Uterus (tissue), 3 donors: ENCODE measurements at regions not wholly inside any gene's neighbourhood (a gene's known extent, or its start where the extent isn't known, plus 50 kb on each side); places are given as distances from the start of the nearest gene placed in this dataset.
"Not testable (repeated sequence)": the region's sequence is repeated elsewhere in the genome, so short reads cannot be mapped to it uniquely, and the experiment has no call there.

Experiments
- DNase-seq, 2 donors: peaks; one replicate each; pipeline ENCODE4 v3.0.0-alpha.2; 2019 to 2020
- H3K27ac ChIP-seq, 2 donors: fragments of 200-600 bp; sonication (generic); 1 replicate in 1 of 2; 2 replicates in 1 of 2; pipeline ENCODE4 v1.5.1; 2016 to 2018
- H3K27me3 ChIP-seq, 2 donors: fragments of 200-600 bp; sonication (generic); one replicate each; pipeline ENCODE4 v1.5.1; 2018 to 2019; ENCODE audit warnings: control low read depth in 1 of 2
- H3K36me3 ChIP-seq, 2 donors: fragments of 200-600 bp; sonication (generic); one replicate each; pipeline ENCODE4 v1.5.1; 2019; ENCODE audit warnings: control low read depth in 1 of 2
- H3K4me1 ChIP-seq, 2 donors: fragments of 200-600 bp; sonication (generic); one replicate each; pipeline ENCODE4 v1.5.1; 2018 to 2019; ENCODE audit warnings: control low read depth in 1 of 2
- H3K4me3 ChIP-seq, 2 donors: fragments of 200-600 bp; sonication (generic); 1 replicate in 1 of 2; 2 replicates in 1 of 2; pipeline ENCODE4 v1.5.1; 2018 to 2019; ENCODE audit warnings: mild to moderate bottlenecking in 1 of 2
- H3K9me3 ChIP-seq, 2 donors: fragments of 200-600 bp; sonication (generic); one replicate each; pipeline ENCODE4 v1.5.1; 2019; ENCODE audit warnings: control low read depth in 1 of 2
- CTCF ChIP-seq, 4 experiments: fragments of 200-600 bp in 2 of 4; fragments of 450-650 bp in 2 of 4; sonication (generic) in 2 of 4; IDR thresholded peaks; one replicate each; pipeline ENCODE4 v1.5.1; 2016 to 2019; ENCODE audit warnings: antibody characterized with exemption in 4 of 4, mild to moderate bottlenecking in 2 of 4, moderate library complexity in 1 of 4
- POLR2A ChIP-seq, 2 donors: fragments of 450-650 bp; IDR thresholded peaks; one replicate each; pipeline ENCODE4 v1.6.1; 2016; ENCODE audit warnings: antibody characterized with exemption in 2 of 2, mild to moderate bottlenecking in 1 of 2, moderate library complexity in 1 of 2
- intact Hi-C: fragments of 100-400 bp; cut with DNase I; formaldehyde crosslinking; loops from one replicate; pipeline ENCODE4 v1.15.1; 2023; ENCODE audit warnings: low total_unique reads
- donor health status: DM: yes; HTN: yes; CAD: no.

GRCh38 chrX:134045372-134045771, 60.0 kb upstream of the GPC3 start:
- H3K4me1 ChIP-seq, DNase-seq, H3K9me3 ChIP-seq, H3K36me3 ChIP-seq, H3K27ac ChIP-seq, intact Hi-C loops, H3K4me3 ChIP-seq, H3K27me3 ChIP-seq: not testable (repeated sequence)

- H3K9me3 ChIP-seq, H3K27me3 ChIP-seq, H3K4me3 ChIP-seq, DNase-seq, H3K4me1 ChIP-seq, H3K36me3 ChIP-seq, H3K27ac ChIP-seq, intact Hi-C loops: not testable (repeated sequence)
Observed at GRCh38 chrX:134067107-134067506, 81.7 kb upstream of the GPC3 start.

- H3K9me3 ChIP-seq, H3K4me1 ChIP-seq, intact Hi-C loops, H3K27me3 ChIP-seq, DNase-seq, H3K4me3 ChIP-seq, H3K36me3 ChIP-seq, H3K27ac ChIP-seq: not testable (repeated sequence)
Observed at GRCh38 chrX:134071899-134072298, 86.5 kb upstream of the GPC3 start.

GRCh38 chrX:134073341-134073740, 87.9 kb upstream of the GPC3 start:
- no peaks in the 10 kb centered on the region for H3K36me3 ChIP-seq
- no peaks in the 10 kb centered on the region for H3K9me3 ChIP-seq
- H3K27me3 ChIP-seq = no peaks in the 10 kb centered on the region
- no peaks in the 10 kb centered on the region for H3K4me1 ChIP-seq
- no peak for DNase-seq
- no peak for TF ChIP-seq POLR2A (IDR thresholded peaks at IDR 0.05)
- no peak for TF ChIP-seq CTCF (IDR thresholded peaks at IDR 0.05)
- H3K4me3 ChIP-seq = no peak overlapping the region
- intact Hi-C loops = no loop called here
- no peak overlapping the region for H3K27ac ChIP-seq

- DNase-seq = no peak
- intact Hi-C loops = no loop called here
- Histone ChIP-seq H3K36me3 (no peaks in the 10 kb centered on the region), H3K27me3 (no peaks in the 10 kb centered on the region), H3K4me1 (no peaks in the 10 kb centered on the region), H3K27ac (no peak overlapping the region), H3K4me3 (no peak overlapping the region), H3K9me3 (no peaks in the 10 kb centered on the region)
- TF ChIP-seq POLR2A (IDR thresholded peaks at IDR 0.05) (no peak), CTCF (IDR thresholded peaks at IDR 0.05) (no peak)
Observed at GRCh38 chrX:134074151-134074550, 88.8 kb upstream of the GPC3 start.

- no peak overlapping the region for H3K4me3 ChIP-seq
- no peaks in the 10 kb centered on the region for H3K4me1 ChIP-seq
- intact Hi-C loops = no loop called here
- H3K27me3 ChIP-seq = no peaks in the 10 kb centered on the region
- no peak for TF ChIP-seq CTCF (IDR thresholded peaks at IDR 0.05)
- TF ChIP-seq POLR2A (IDR thresholded peaks at IDR 0.05) = no peak
- no peaks in the 10 kb centered on the region for H3K9me3 ChIP-seq
- H3K36me3 ChIP-seq = no peaks in the 10 kb centered on the region
- DNase-seq = no peak
- no peak overlapping the region for H3K27ac ChIP-seq
Observed at GRCh38 chrX:134075894-134076718, 90.7 kb upstream of the GPC3 start.

GRCh38 chrX:134095366-134095765, 110.0 kb upstream of the GPC3 start:
- Histone ChIP-seq H3K27me3 (no peaks in the 10 kb centered on the region), H3K36me3 (no peaks in the 10 kb centered on the region), H3K4me1 (no peaks in the 10 kb centered on the region), H3K9me3 (no peaks in the 10 kb centered on the region), H3K4me3 (no peak overlapping the region), H3K27ac (no peak overlapping the region)
- TF ChIP-seq CTCF (IDR thresholded peaks at IDR 0.05) = no peak
- no peak for TF ChIP-seq POLR2A (IDR thresholded peaks at IDR 0.05)
- intact Hi-C loops = no loop called here
- DNase-seq = no peak
